ENCODE measurements at regions not wholly inside any gene's neighbourhood (a gene's known extent, or its start where the extent isn't known, plus 50 kb on each side); places are given as distances from the start of the nearest gene placed in this dataset.

DNA sequence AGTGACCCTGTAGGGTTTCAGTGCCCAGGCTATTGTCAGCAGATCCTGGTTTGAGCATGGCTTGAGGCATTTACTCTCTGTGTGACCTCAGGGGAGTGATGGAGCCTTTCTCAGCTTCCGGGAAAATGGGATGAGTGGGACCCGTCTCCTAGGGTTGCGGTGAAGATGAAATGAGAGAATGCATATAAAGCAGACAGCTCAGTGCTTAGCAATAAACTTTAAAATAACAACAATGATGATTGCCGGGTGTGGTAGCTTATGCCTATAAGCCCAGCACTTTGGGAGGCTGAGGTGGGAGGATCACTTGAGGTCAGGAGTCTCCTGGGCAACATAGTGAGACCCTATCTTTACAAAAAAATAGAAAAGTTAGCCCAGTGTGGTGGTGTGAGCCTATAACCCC lies 106.0 kb upstream of the MTHFD1L start:
- TF ChIP-seq CTBP1 (IDR thresholded peaks at IDR 0.05; ENCODE audit: borderline replicate concordance) (no peak), BHLHE40 (IDR thresholded peaks at IDR 0.05; ENCODE audit: borderline replicate concordance) (no peak), SP1 (IDR thresholded peaks at IDR 0.05) (no peak), FOXA1 (IDR thresholded peaks at IDR 0.05) (no peak), SUZ12 (IDR thresholded peaks at IDR 0.05) (no peak), FOXM1 (IDR thresholded peaks at IDR 0.05; ENCODE audit: borderline replicate concordance) (no peak), FOXK2 (IDR thresholded peaks at IDR 0.05) (no peak), LEF1 (IDR thresholded peaks at IDR 0.05; ENCODE audit: borderline replicate concordance) (no peak), ELF4 (IDR thresholded peaks at IDR 0.05) (no peak), ARNT (IDR thresholded peaks at IDR 0.05) (no peak), TARDBP (IDR thresholded peaks at IDR 0.05) (no peak), L3MBTL2 (conservative IDR thresholded peaks at IDR 0.05) (no peak)
- TF ChIP-seq, protein P1, sequence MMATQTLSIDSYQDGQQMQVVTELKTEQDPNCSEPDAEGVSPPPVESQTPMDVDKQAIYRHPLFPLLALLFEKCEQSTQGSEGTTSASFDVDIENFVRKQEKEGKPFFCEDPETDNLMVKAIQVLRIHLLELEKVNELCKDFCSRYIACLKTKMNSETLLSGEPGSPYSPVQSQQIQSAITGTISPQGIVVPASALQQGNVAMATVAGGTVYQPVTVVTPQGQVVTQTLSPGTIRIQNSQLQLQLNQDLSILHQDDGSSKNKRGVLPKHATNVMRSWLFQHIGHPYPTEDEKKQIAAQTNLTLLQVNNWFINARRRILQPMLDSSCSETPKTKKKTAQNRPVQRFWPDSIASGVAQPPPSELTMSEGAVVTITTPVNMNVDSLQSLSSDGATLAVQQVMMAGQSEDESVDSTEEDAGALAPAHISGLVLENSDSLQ (IDR thresholded peaks at IDR 0.05): no peak
